Thoracic aorta (tissue), 2 donors: ENCODE measurements at regions not wholly inside any gene's neighbourhood (a gene's known extent, or its start where the extent isn't known, plus 50 kb on each side); places are given as distances from the start of the nearest gene placed in this dataset.
"Not testable (repeated sequence)": the region's sequence is repeated elsewhere in the genome, so short reads cannot be mapped to it uniquely, and the experiment has no call there.

Experiments used
- ATAC-seq: fragments of 150-250 bp; one replicate; pipeline ENCODE4 v1.8.0; 2017; ENCODE audit warnings: low read depth; ENCODE audit not compliant: insufficient number of reproducible peaks, low FRiP score
- DNase-seq: peaks from one replicate; pipeline ENCODE4 v3.0.0-alpha.2; 2020; ENCODE audit warnings: low spot score
- H3K27ac ChIP-seq, 2 donors: fragments of 200-600 bp; sonication (generic); 1 replicate in 1 of 2; 2 replicates in 1 of 2; pipeline ENCODE4 v1.5.1; 2016; ENCODE audit warnings: mild to moderate bottlenecking in 2 of 2, moderate library complexity in 2 of 2
- H3K27me3 ChIP-seq: fragments of 200-600 bp; sonication (generic); replicated peaks from 2 replicates; pipeline ENCODE4 v1.6.0; 2016; ENCODE audit warnings: mild to moderate bottlenecking; ENCODE audit not compliant: insufficient read depth
- H3K36me3 ChIP-seq: fragments of 200-600 bp; sonication (generic); one replicate; pipeline ENCODE4 v1.5.1; 2016
- H3K4me1 ChIP-seq, 2 donors: fragments of 200-600 bp; sonication (generic); 1 replicate in 1 of 2; 2 replicates in 1 of 2; pipeline versions ENCODE4 v1.5.1 to v1.6.0; 2016; ENCODE audit warnings: low read depth in 2 of 2, mild to moderate bottlenecking in 1 of 2; ENCODE audit not compliant: control insufficient read depth in 1 of 2
- H3K4me3 ChIP-seq: fragments of 200-600 bp; sonication (generic); 2 replicates; pipeline ENCODE4 v1.5.1; 2016; ENCODE audit warnings: mild to moderate bottlenecking
- H3K9me3 ChIP-seq: fragments of 200-600 bp; sonication (generic); 2 replicates; pipeline ENCODE4 v1.5.1; 2016
- CTCF ChIP-seq: fragments of 200-600 bp; sonication (generic); IDR thresholded peaks from one replicate; pipeline ENCODE4 v1.5.1; 2019; ENCODE audit warnings: antibody characterized with exemption

DNA sequence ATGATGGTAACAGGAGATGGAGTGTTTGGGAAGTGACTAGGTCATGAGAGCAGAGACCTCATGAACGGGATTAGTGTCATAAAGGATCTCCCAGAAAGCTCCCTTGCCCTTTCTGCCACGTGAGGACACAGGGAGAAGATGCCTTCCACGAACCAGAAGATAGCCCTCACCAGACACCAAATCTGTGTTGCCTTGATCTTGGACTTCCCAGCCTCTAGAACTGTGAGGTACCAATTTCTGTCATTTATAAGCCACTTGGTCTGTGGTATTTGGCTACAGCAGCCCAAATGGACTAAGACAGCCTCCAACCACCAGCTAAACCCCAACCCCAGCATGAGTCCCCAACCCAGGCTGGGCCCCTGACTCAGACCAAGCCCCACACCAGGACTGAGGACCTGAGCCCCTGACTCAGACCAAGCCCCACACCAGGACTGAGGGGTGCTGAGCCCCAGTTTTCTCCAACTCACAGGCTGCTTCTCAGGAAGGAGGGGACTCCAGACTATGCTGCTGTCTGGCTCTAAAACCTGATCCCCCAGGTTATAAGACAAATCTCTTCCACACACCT lies 54.1 kb downstream of the PTPRS start:
- H3K36me3 ChIP-seq: peaks cover 15% of the 10 kb centered on the region
- H3K27me3 ChIP-seq: no peaks in the 10 kb centered on the region
- TF ChIP-seq CTCF: no peak
- DNase-seq (no peak), ATAC-seq (no peak)
- H3K4me3 ChIP-seq: no peak overlapping the region
- H3K4me1 ChIP-seq: peaks cover 6 to 49% of the 10 kb centered on the region in 2 donors
- no peaks in the 10 kb centered on the region for H3K9me3 ChIP-seq
- H3K27ac ChIP-seq: no peak overlapping the region

GRCh38 chr19:5285955-5286354 lies 54.7 kb downstream of the PTPRS start:
- no peaks in the 10 kb centered on the region for H3K27me3 ChIP-seq
- TF ChIP-seq CTCF: no peak
- ATAC-seq (no peak), DNase-seq (no peak)
- H3K4me3 ChIP-seq: no peak overlapping the region
- no peak overlapping the region for H3K27ac ChIP-seq
- H3K36me3 ChIP-seq: peaks cover 15% of the 10 kb centered on the region
- H3K9me3 ChIP-seq: no peaks in the 10 kb centered on the region
- peaks cover 6 to 49% of the 10 kb centered on the region in 2 donors for H3K4me1 ChIP-seq

DNA sequence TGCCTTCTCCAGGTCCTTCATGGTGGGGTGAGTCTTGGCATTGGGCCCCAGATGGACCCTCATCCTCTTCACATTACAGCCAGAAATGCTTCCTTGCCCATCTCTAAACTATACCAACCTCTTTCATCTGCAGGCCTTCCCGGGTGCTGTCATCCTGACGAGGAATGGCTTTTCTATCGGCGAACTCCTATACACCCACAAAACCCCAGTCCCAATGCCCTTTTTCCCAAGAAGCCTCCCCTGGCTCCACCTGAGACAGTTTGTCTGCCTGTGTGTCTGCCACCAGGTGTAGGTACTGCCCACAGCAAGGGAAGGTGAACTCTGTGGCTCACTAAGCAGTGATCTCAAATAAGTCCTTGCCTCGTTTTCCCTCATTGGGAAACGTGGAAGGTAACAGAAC lies 55.3 kb downstream of the PTPRS start:
- Histone ChIP-seq H3K4me1 (peaks cover 6 to 46% of the 10 kb centered on the region in 2 donors), H3K36me3 (peaks cover 15% of the 10 kb centered on the region), H3K27ac (no peak overlapping the region), H3K27me3 (no peaks in the 10 kb centered on the region), H3K4me3 (no peak overlapping the region), H3K9me3 (no peaks in the 10 kb centered on the region)
- TF ChIP-seq CTCF: no peak
- no peak for ATAC-seq
- no peak for DNase-seq

GRCh38 chr19:5282901-5283300 lies 57.7 kb downstream of the PTPRS start:
- Histone ChIP-seq H3K36me3 (peaks cover 15% of the 10 kb centered on the region), H3K4me3 (no peak overlapping the region), H3K27me3 (no peaks in the 10 kb centered on the region), H3K9me3 (no peaks in the 10 kb centered on the region), H3K4me1 (peaks cover 6 to 30% of the 10 kb centered on the region in 2 donors), H3K27ac (no peak overlapping the region)
- DNase-seq: no peak
- no peak for ATAC-seq
- TF ChIP-seq CTCF: no peak

- peak overlapping the region; percentile 15 to 30 for H3K27ac ChIP-seq
- no peak for DNase-seq
- TF ChIP-seq CTCF: no peak
These were observed 59.0 kb downstream of the PTPRS start for GRCh38 chr19:5281588-5281987.

GRCh38 chr19:5275668-5276067 lies 64.9 kb downstream of the PTPRS start:
- DNase-seq, H3K27me3 ChIP-seq, H3K4me3 ChIP-seq, ATAC-seq, H3K27ac ChIP-seq, H3K4me1 ChIP-seq, H3K9me3 ChIP-seq: not testable (repeated sequence)
- peaks cover 20% of the 10 kb centered on the region for H3K36me3 ChIP-seq

More at GRCh38 chr19:5281588-5281987, 59.0 kb downstream of the PTPRS start:
- H3K9me3 ChIP-seq: no peaks in the 10 kb centered on the region
- ATAC-seq: peak; percentile 55
- H3K4me3 ChIP-seq: no peak overlapping the region
- no peaks in the 10 kb centered on the region for H3K27me3 ChIP-seq
- peaks cover 6 to 38% of the 10 kb centered on the region in 2 donors for H3K4me1 ChIP-seq
- peaks cover 15% of the 10 kb centered on the region for H3K36me3 ChIP-seq
